ENCODE measurements at regions not wholly inside any gene's neighbourhood (a gene's known extent, or its start where the extent isn't known, plus 50 kb on each side); places are given as distances from the start of the nearest gene placed in this dataset.

GRCh38 chr12:45124485-45125155 is 73.7 kb upstream of the DBX2 start:
- TF ChIP-seq CTCF (IDR thresholded peaks at IDR 0.05; ENCODE audit: low read depth, low read length) (no peak), EZH2phosphoT487 (IDR thresholded peaks at IDR 0.05; ENCODE audit: low read depth) (no peak)
